GM23338 (cell line): ENCODE measurements at regions not wholly inside any gene's neighbourhood (a gene's known extent, or its start where the extent isn't known, plus 50 kb on each side); places are given as distances from the start of the nearest gene placed in this dataset.

Source experiments
- ATAC-seq: fragments of 200-7000 bp; cut with Tn5 transposase; 3 replicates; pipeline ENCODE4 v1.9.1; 2020
- DNase-seq: peaks from one replicate; pipeline ENCODE4 v3.0.0-alpha.2; 2015; ENCODE audit warnings: low spot score
- H2AFZ ChIP-seq: fragments of 200-600 bp; sonication (generic); 2 replicates; pipeline ENCODE4 v1.8.0; 2016; ENCODE audit warnings: antibody characterized with exemption, mild to moderate bottlenecking, moderate library complexity
- H3F3A ChIP-seq: fragments of 200-600 bp; sonication (generic); replicated peaks from 2 replicates; pipeline ENCODE4 v1.8.0; 2017; ENCODE audit warnings: antibody characterized with exemption, mixed run types, low read depth
- H3K27ac ChIP-seq: fragments of 200-600 bp; sonication (generic); 2 replicates; pipeline ENCODE4 v1.6.1; 2016; ENCODE audit warnings: low read depth
- H3K27me3 ChIP-seq: fragments of 200-600 bp; sonication (generic); 2 replicates; pipeline ENCODE4 v1.8.0; 2016; ENCODE audit warnings: mild to moderate bottlenecking, mixed run types, moderate library complexity; ENCODE audit not compliant: insufficient read depth
- H3K36me3 ChIP-seq: fragments of 200-600 bp; sonication (generic); 2 replicates; pipeline ENCODE4 v1.8.0; 2016; ENCODE audit warnings: mild to moderate bottlenecking; ENCODE audit not compliant: insufficient read depth
- H3K4me1 ChIP-seq: fragments of 200-600 bp; sonication (generic); 2 replicates; pipeline ENCODE4 v1.8.0; 2016; ENCODE audit warnings: mild to moderate bottlenecking, moderate library complexity; ENCODE audit not compliant: insufficient read depth
- H3K4me2 ChIP-seq: fragments of 200-600 bp; sonication (generic); 2 replicates; pipeline ENCODE4 v1.7.1; 2017; ENCODE audit warnings: mixed run types
- H3K4me3 ChIP-seq: fragments of 200-600 bp; sonication (generic); 2 replicates; pipeline ENCODE4 v1.6.1; 2016; ENCODE audit warnings: mixed run types
- H3K79me2 ChIP-seq: fragments of 200-600 bp; sonication (generic); replicated peaks from 2 replicates; pipeline ENCODE4 v1.8.0; 2017; ENCODE audit warnings: mild to moderate bottlenecking; ENCODE audit not compliant: insufficient read depth
- H3K9me2 ChIP-seq: fragments of 200-600 bp; sonication (generic); 2 replicates; pipeline ENCODE4 v1.8.0; 2017; ENCODE audit not compliant: insufficient read depth
- H4K20me1 ChIP-seq: fragments of 200-600 bp; sonication (generic); replicated peaks from 2 replicates; pipeline ENCODE4 v1.8.0; 2017; ENCODE audit warnings: mild to moderate bottlenecking; ENCODE audit not compliant: insufficient read depth
- H3K27ac Mint-ChIP-seq: 2 replicates; pipeline ENCODE4 v1.8.0; 2020; ENCODE audit warnings: inconsistent platforms, mild to moderate bottlenecking, moderate library complexity, mixed read lengths
- H3K27me3 Mint-ChIP-seq: 3 replicates; pipeline ENCODE4 v1.8.0; 2022; ENCODE audit warnings: low read depth, mild to moderate bottlenecking, moderate library complexity, mixed read lengths, inconsistent platforms; ENCODE audit not compliant: insufficient read depth, poor library complexity
- H3K36me3 Mint-ChIP-seq: 3 replicates; pipeline ENCODE4 v1.8.0; 2021; ENCODE audit warnings: low read depth, mild to moderate bottlenecking, inconsistent platforms, moderate library complexity, mixed read lengths
- H3K4me1 Mint-ChIP-seq: 3 replicates; pipeline ENCODE4 v1.8.0; 2020; ENCODE audit warnings: mild to moderate bottlenecking, inconsistent platforms, mixed read lengths
- H3K4me3 Mint-ChIP-seq: 3 replicates; pipeline ENCODE4 v1.8.0; 2021; ENCODE audit warnings: moderate library complexity, mild to moderate bottlenecking, inconsistent platforms, mixed read lengths
- H3K9me3 Mint-ChIP-seq: 3 replicates; pipeline ENCODE4 v1.8.0; 2020; ENCODE audit warnings: moderate library complexity, mild to moderate bottlenecking, inconsistent platforms, mixed read lengths
- CREB1 ChIP-seq: fragments of 250-450 bp; sonication (Bioruptor Pico); IDR thresholded peaks from 2 replicates; pipeline ENCODE4 v1.5.0; 2020; ENCODE audit warnings: low read depth, mild to moderate bottlenecking, moderate library complexity
- EZH2phosphoT487 ChIP-seq: fragments of 200-600 bp; sonication (generic); IDR thresholded peaks from one replicate; pipeline ENCODE4 v1.8.1; 2018; ENCODE audit warnings: antibody characterized with exemption; ENCODE audit not compliant: unreplicated experiment
- JUNB ChIP-seq: IDR thresholded peaks from one replicate; pipeline ENCODE4 v1.6.1; 2016; ENCODE audit warnings: antibody characterized with exemption; ENCODE audit not compliant: unreplicated experiment
- NANOG ChIP-seq: IDR thresholded peaks from 2 replicates; pipeline ENCODE4 v1.6.1; 2016; ENCODE audit warnings: antibody characterized with exemption, borderline replicate concordance
- POLR2AphosphoS5 ChIP-seq: IDR thresholded peaks from 2 replicates; pipeline ENCODE4 v1.6.1; 2016; ENCODE audit warnings: antibody characterized with exemption, low read depth
- REST ChIP-seq: IDR thresholded peaks from one replicate; pipeline ENCODE4 v1.6.1; 2018; ENCODE audit warnings: antibody characterized with exemption; ENCODE audit not compliant: unreplicated experiment
- ZNF462 ChIP-seq: fragments of 250-450 bp; sonication (Bioruptor Pico); IDR thresholded peaks from 2 replicates; pipeline ENCODE4 v1.5.0; 2020; ENCODE audit warnings: mild to moderate bottlenecking, moderate library complexity
- TF ChIP-seq, protein P1 (sequence below): IDR thresholded peaks from 2 replicates; pipeline ENCODE4 v1.6.1; 2016; ENCODE audit warnings: antibody characterized with exemption
- TF ChIP-seq, protein P2 (sequence below), 2 experiments: fragments of 200-600 bp in 1 of 2; sonication (generic) in 1 of 2; conservative IDR thresholded peaks; 2 replicates each; pipeline versions ENCODE4 v1.5.1 to v1.6.1; 2016 to 2017; ENCODE audit warnings: antibody characterized with exemption in 2 of 2, low read depth in 2 of 2, mild to moderate bottlenecking in 2 of 2, moderate library complexity in 1 of 2

GRCh38 chr4:164288578-164288977, 465.4 kb upstream of the SMIM31 start:
- Histone ChIP-seq H3K27me3 (no peaks in the 10 kb centered on the region), H3K4me1 (no peaks in the 10 kb centered on the region), H4K20me1 (no peaks in the 10 kb centered on the region), H3K4me3 (no peak overlapping the region), H2AFZ (no peak overlapping the region), H3K27ac (no peak overlapping the region), H3K79me2 (no peaks in the 10 kb centered on the region), H3K4me2 (no peak overlapping the region), H3K36me3 (no peaks in the 10 kb centered on the region), H3F3A (no peaks in the 10 kb centered on the region), H3K9me2 (no peaks in the 10 kb centered on the region)
- H3K36me3 Mint-ChIP-seq = no peaks in the 10 kb centered on the region
- H3K27ac Mint-ChIP-seq = no peak overlapping the region
- no peak for ATAC-seq
- no peak overlapping the region for H3K4me3 Mint-ChIP-seq
- TF ChIP-seq CREB1 (CRISPR knock-in tag) (no peak), ZNF462 (no peak), REST (no peak), NANOG (no peak), EZH2phosphoT487 (no peak), JUNB (no peak), POLR2AphosphoS5 (no peak)
- TF ChIP-seq, protein P1, sequence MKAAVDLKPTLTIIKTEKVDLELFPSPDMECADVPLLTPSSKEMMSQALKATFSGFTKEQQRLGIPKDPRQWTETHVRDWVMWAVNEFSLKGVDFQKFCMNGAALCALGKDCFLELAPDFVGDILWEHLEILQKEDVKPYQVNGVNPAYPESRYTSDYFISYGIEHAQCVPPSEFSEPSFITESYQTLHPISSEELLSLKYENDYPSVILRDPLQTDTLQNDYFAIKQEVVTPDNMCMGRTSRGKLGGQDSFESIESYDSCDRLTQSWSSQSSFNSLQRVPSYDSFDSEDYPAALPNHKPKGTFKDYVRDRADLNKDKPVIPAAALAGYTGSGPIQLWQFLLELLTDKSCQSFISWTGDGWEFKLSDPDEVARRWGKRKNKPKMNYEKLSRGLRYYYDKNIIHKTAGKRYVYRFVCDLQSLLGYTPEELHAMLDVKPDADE = no peak
- TF ChIP-seq, protein P2, sequence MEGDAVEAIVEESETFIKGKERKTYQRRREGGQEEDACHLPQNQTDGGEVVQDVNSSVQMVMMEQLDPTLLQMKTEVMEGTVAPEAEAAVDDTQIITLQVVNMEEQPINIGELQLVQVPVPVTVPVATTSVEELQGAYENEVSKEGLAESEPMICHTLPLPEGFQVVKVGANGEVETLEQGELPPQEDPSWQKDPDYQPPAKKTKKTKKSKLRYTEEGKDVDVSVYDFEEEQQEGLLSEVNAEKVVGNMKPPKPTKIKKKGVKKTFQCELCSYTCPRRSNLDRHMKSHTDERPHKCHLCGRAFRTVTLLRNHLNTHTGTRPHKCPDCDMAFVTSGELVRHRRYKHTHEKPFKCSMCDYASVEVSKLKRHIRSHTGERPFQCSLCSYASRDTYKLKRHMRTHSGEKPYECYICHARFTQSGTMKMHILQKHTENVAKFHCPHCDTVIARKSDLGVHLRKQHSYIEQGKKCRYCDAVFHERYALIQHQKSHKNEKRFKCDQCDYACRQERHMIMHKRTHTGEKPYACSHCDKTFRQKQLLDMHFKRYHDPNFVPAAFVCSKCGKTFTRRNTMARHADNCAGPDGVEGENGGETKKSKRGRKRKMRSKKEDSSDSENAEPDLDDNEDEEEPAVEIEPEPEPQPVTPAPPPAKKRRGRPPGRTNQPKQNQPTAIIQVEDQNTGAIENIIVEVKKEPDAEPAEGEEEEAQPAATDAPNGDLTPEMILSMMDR (conservative IDR thresholded peaks at IDR 0.05; ENCODE audit: low read depth in 2 of 2) = no peak
- no peak for DNase-seq
- no peaks in the 10 kb centered on the region for H3K4me1 Mint-ChIP-seq
- no peaks in the 10 kb centered on the region for H3K27me3 Mint-ChIP-seq
- no peaks in the 10 kb centered on the region for H3K9me3 Mint-ChIP-seq
